ENCODE measurements at regions not wholly inside any gene's neighbourhood (a gene's known extent, or its start where the extent isn't known, plus 50 kb on each side); places are given as distances from the start of the nearest gene placed in this dataset.

DNA sequence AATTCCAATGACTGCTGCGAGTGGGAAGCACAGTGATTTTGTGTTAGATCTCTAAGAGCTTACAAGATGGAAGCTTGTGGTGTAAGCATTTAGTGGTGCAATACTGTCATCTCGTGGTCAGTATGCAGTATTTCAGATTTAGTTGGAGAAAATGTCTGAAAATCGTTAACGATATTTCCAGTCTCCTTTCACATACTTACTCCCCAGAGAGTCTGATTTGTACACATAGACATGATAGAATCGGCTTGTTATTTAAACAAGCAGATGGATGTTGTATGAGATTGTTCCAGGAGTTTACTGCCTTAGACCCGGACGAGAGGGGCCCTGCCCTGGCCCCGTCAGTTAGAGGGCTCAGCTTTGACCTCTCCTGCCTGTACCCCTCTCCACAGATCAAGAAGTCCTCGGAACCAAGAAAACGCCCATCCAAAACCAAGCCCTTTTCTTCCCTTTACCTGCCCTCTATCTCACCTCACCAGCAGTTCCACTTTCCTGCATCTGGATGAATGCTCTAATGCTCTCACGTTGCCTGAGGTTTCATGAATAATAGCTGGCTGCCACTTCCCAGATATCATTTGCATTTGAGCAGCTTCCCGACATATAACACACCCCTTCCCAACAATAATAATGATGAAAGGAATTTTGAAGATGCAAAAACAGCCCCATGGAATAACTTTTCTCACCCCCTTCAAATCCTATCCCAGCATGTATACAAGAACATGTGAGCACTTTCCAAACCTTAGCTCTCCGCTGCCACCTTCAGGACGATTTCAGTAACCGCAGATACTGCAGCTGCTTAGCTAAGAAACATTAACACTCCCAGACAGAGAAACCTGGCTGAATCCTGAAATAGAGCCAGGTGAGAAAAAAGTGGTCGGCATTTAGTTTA lies 247.3 kb downstream of the LTN1 start:
- Histone ChIP-seq H4K20me1 (replicated peaks; ENCODE audit: control insufficient read depth, extremely low read depth, insufficient read depth, low read length) (no peaks in the 10 kb centered on the region), H3K4me3 (replicated peaks in 1 of 3; ENCODE audit: insufficient read depth in 1 of 3, low read depth in 1 of 3, low read length in 3 of 3) (peak overlapping the region; percentile 38 to 75 (median 51)), H3K9me1 (replicated peaks; ENCODE audit: control insufficient read depth, extremely low read depth, insufficient read depth, low read length) (no peaks in the 10 kb centered on the region), H3K79me2 (ENCODE audit: control insufficient read depth, insufficient read depth, low read length) (no peaks in the 10 kb centered on the region), H3K4me1 (ENCODE audit: control insufficient read depth, extremely low read depth, insufficient read depth, low read length) (peaks cover 7% of the 10 kb centered on the region), H3K4me2 (ENCODE audit: insufficient read depth, low read length) (peak overlapping the region; percentile 99), H2AFZ (ENCODE audit: low read depth, low read length) (peak overlapping the region; percentile 100), H3K36me3 (ENCODE audit: control insufficient read depth in 2 of 2, extremely low read depth in 1 of 2, insufficient read depth in 2 of 2, low read length in 2 of 2) (no peaks in the 10 kb centered on the region), H3K9ac (replicated peaks; ENCODE audit: extremely low read depth, insufficient read depth, low read length) (peak overlapping the region; percentile 81), H3K27me3 (ENCODE audit: control insufficient read depth in 2 of 2, insufficient read depth in 2 of 2, low read length in 2 of 2) (no peaks in the 10 kb centered on the region), H3K27ac (ENCODE audit: insufficient read depth, low read depth, low read length) (peak overlapping the region; percentile 68), H3K9me3 (replicated peaks; ENCODE audit: control insufficient read depth, insufficient read depth, low read length) (no peaks in the 10 kb centered on the region)
- dilution Hi-C loops (cut with MboI; ENCODE audit: extremely low pct_ligation_motif_present, low sequenced_read_pairs) (no loop called here), intact Hi-C loops (cut with micrococcal nuclease) (loop anchor here (1.0 to 5.0 kb wide), 14 partner anchors 195 to 1976 kb away; no protein-coding TSS in a partner anchor)
- TF ChIP-seq MYC (IDR thresholded peaks at IDR 0.05; ENCODE audit: low read depth, low read length) = no peak
- TF ChIP-seq, protein P1, sequence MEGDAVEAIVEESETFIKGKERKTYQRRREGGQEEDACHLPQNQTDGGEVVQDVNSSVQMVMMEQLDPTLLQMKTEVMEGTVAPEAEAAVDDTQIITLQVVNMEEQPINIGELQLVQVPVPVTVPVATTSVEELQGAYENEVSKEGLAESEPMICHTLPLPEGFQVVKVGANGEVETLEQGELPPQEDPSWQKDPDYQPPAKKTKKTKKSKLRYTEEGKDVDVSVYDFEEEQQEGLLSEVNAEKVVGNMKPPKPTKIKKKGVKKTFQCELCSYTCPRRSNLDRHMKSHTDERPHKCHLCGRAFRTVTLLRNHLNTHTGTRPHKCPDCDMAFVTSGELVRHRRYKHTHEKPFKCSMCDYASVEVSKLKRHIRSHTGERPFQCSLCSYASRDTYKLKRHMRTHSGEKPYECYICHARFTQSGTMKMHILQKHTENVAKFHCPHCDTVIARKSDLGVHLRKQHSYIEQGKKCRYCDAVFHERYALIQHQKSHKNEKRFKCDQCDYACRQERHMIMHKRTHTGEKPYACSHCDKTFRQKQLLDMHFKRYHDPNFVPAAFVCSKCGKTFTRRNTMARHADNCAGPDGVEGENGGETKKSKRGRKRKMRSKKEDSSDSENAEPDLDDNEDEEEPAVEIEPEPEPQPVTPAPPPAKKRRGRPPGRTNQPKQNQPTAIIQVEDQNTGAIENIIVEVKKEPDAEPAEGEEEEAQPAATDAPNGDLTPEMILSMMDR (IDR thresholded peaks at IDR 0.05; ENCODE audit: extremely low read depth in 1 of 2, insufficient read depth in 1 of 2, low read depth in 1 of 2, low read length in 2 of 2) = peak; percentile 77 to 78
- DNase-seq (ENCODE audit: low read depth, low spot score) (peak; percentile 85), FAIRE-seq (peak; percentile 92)
- ChIA-PET POLR2A (interaction anchor here (0.6 to 1.6 kb wide), 3 partner anchors 407 to 1901 kb away, joined by 4 to 7 read pairs (median 5); no protein-coding TSS in a partner anchor), CTCF (interaction anchor here (0.5 to 5.8 kb wide), 126 partner anchors 8 to 1982 kb away, joined by 3 to 204 read pairs (median 4); partner anchors contain the start of gene ADAMTS1)
- BruUV-seq (replicated peaks) = TSS peak; percentile 25

DNA sequence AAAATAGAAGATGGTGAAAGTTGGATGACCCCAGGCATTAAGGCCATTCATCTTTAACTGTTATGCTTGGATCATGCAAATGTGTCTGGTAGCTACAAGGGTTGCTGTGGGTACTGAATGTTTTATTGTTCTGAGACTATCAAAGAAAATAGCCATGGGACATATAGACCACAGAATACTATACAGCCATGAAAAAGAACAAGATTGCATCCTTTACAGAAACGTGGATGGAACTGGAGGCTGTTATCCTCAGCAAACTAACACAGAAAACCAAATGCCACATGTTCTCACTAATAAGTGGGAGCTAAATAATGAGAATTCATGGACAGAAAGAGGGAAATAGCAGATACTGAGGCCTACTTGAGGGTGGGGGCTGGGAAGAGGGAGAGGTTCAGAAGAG lies 249.0 kb downstream of the LTN1 start:
- ChIA-PET POLR2A (no interaction called here), CTCF (interaction anchor here (0.6 to 5.8 kb wide), 6 partner anchors 408 to 1897 kb away, joined by 3 to 204 read pairs (median 28); partner anchors contain the start of gene ADAMTS1)
- H3K9me1 ChIP-seq (replicated peaks; ENCODE audit: control insufficient read depth, extremely low read depth, insufficient read depth, low read length) = no peaks in the 10 kb centered on the region
- dilution Hi-C loops (cut with MboI; ENCODE audit: extremely low pct_ligation_motif_present, low sequenced_read_pairs) = no loop called here
- H3K4me1 ChIP-seq (ENCODE audit: control insufficient read depth, extremely low read depth, insufficient read depth, low read length) = peaks cover 7% of the 10 kb centered on the region
- TF ChIP-seq, protein P1 (IDR thresholded peaks at IDR 0.05; ENCODE audit: extremely low read depth in 1 of 2, insufficient read depth in 1 of 2, low read depth in 1 of 2, low read length in 2 of 2) = no peak
- TF ChIP-seq EZH2 (IDR thresholded peaks at IDR 0.05; ENCODE audit: borderline replicate concordance, low read depth, low read length, severe bottlenecking) = no peak
- no peak for TF ChIP-seq POLR2A (IDR thresholded peaks at IDR 0.05; ENCODE audit: low read depth, low read length)
- TF ChIP-seq, protein P2, sequence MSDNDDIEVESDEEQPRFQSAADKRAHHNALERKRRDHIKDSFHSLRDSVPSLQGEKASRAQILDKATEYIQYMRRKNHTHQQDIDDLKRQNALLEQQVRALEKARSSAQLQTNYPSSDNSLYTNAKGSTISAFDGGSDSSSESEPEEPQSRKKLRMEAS (IDR thresholded peaks at IDR 0.05; ENCODE audit: insufficient read depth, insufficient read length) = no peak
- no peak for TF ChIP-seq POLR2AphosphoS5 (IDR thresholded peaks at IDR 0.05; ENCODE audit: insufficient read depth, low read depth, low read length)
- no peak for TF ChIP-seq JUN (IDR thresholded peaks at IDR 0.05; ENCODE audit: borderline replicate concordance, insufficient read depth, insufficient read length, low read depth)
- TF ChIP-seq MYC (IDR thresholded peaks at IDR 0.05; ENCODE audit: low read depth, low read length) = no peak
- no peak for TF ChIP-seq GATA2 (IDR thresholded peaks at IDR 0.05; ENCODE audit: insufficient read depth, insufficient read length, low read depth, low read length)
- no peak for TF ChIP-seq FOS (IDR thresholded peaks at IDR 0.05; ENCODE audit: borderline replicate concordance, insufficient read depth, low read length)
- H3K4me3 ChIP-seq (replicated peaks in 1 of 3; ENCODE audit: insufficient read depth in 1 of 3, low read depth in 1 of 3, low read length in 3 of 3) = no peak overlapping the region
- BruUV-seq (replicated peaks) = no TSS peak
- H3K27ac ChIP-seq (ENCODE audit: insufficient read depth, low read depth, low read length) = no peak overlapping the region
- no peaks in the 10 kb centered on the region for H3K36me3 ChIP-seq (ENCODE audit: control insufficient read depth in 2 of 2, extremely low read depth in 1 of 2, insufficient read depth in 2 of 2, low read length in 2 of 2)
- H3K9ac ChIP-seq (replicated peaks; ENCODE audit: extremely low read depth, insufficient read depth, low read length) = no peak overlapping the region
- H3K4me2 ChIP-seq (ENCODE audit: insufficient read depth, low read length) = no peak overlapping the region
- H2AFZ ChIP-seq (ENCODE audit: low read depth, low read length) = no peak overlapping the region
- H3K27me3 ChIP-seq (ENCODE audit: control insufficient read depth in 2 of 2, insufficient read depth in 2 of 2, low read length in 2 of 2) = no peaks in the 10 kb centered on the region
- no peak for DNase-seq (ENCODE audit: low read depth, low spot score)
- no peak for FAIRE-seq
- intact Hi-C loops (cut with micrococcal nuclease) = no loop called here
- no peaks in the 10 kb centered on the region for H3K79me2 ChIP-seq (ENCODE audit: control insufficient read depth, insufficient read depth, low read length)
- no peaks in the 10 kb centered on the region for H3K9me3 ChIP-seq (replicated peaks; ENCODE audit: control insufficient read depth, insufficient read depth, low read length)
- no peaks in the 10 kb centered on the region for H4K20me1 ChIP-seq (replicated peaks; ENCODE audit: control insufficient read depth, extremely low read depth, insufficient read depth, low read length)
